CD4-positive, alpha-beta T cell (primary cell): ENCODE measurements at regions not wholly inside any gene's neighbourhood (a gene's known extent, or its start where the extent isn't known, plus 50 kb on each side); places are given as distances from the start of the nearest gene placed in this dataset.

ENCODE experiments used
- ATAC-seq: fragments of 200-7000 bp; cut with Tn5 transposase; one replicate; pipeline ENCODE4 v1.10.0; 2022; ENCODE audit warnings: mild to moderate bottlenecking; ENCODE audit not compliant: poor library complexity
- CTCF ChIA-PET: fragments of 350-600 bp; sonication (Branson Sonifier 250); formaldehyde crosslinking; loops from one replicate; lab custom pipeline; 2021; ENCODE audit warnings: antibody characterized with exemption, inconsistent platforms; lab: Charles Lee
- POLR2A ChIA-PET: fragments of 350-600 bp; sonication (Branson Sonifier 250); formaldehyde crosslinking; loops from one replicate; lab custom pipeline; 2021; ENCODE audit warnings: antibody characterized with exemption, inconsistent platforms; lab: Charles Lee
- DNase-seq, 14 experiments: peaks; one replicate each; pipeline ENCODE4 v3.0.0-alpha.2; 2013 to 2020; ENCODE audit warnings: mixed read lengths in 2 of 14
- H3K27ac ChIP-seq, 2 donors: one replicate each; pipeline versions ENCODE4 v1.5.1 to v1.7.0; 2013; ENCODE audit warnings: low read length in 2 of 2, low read depth in 1 of 2, mild to moderate bottlenecking in 1 of 2
- H3K27me3 ChIP-seq, 2 experiments: 1 replicate in 1 of 2; 2 replicates in 1 of 2; pipeline versions ENCODE4 v1.6.1 to v1.7.0; 2013; ENCODE audit warnings: low read length in 2 of 2, control low read depth in 1 of 2, mild to moderate bottlenecking in 1 of 2, moderate library complexity in 1 of 2; ENCODE audit not compliant: insufficient read depth in 2 of 2, control insufficient read depth in 1 of 2
- H3K36me3 ChIP-seq: one replicate; pipeline ENCODE4 v1.6.1; 2013; ENCODE audit warnings: low read length, control low read depth; ENCODE audit not compliant: insufficient read depth
- H3K4me1 ChIP-seq: one replicate; pipeline ENCODE4 v1.6.1; 2013; ENCODE audit warnings: low read length, control low read depth; ENCODE audit not compliant: insufficient read depth
- H3K4me3 ChIP-seq: one replicate; pipeline ENCODE4 v1.5.1; 2013; ENCODE audit warnings: mild to moderate bottlenecking, low read length, moderate library complexity
- H3K9me3 ChIP-seq, 2 experiments: 1 replicate in 1 of 2; 2 replicates in 1 of 2; pipeline versions ENCODE4 v1.6.1 to v1.7.0; 2013; ENCODE audit warnings: low read length in 2 of 2, mild to moderate bottlenecking in 2 of 2, control low read depth in 1 of 2, moderate library complexity in 1 of 2; ENCODE audit not compliant: control insufficient read depth in 1 of 2, insufficient read depth in 1 of 2
- H3K27ac Mint-ChIP-seq: one replicate; pipeline ENCODE4 v1.8.0; 2020; ENCODE audit warnings: mixed read lengths
- H3K27me3 Mint-ChIP-seq: one replicate; pipeline ENCODE4 v1.8.0; 2021; ENCODE audit warnings: mixed read lengths
- H3K36me3 Mint-ChIP-seq: one replicate; pipeline ENCODE4 v1.8.0; 2021; ENCODE audit warnings: low read depth, mixed read lengths
- H3K4me1 Mint-ChIP-seq: one replicate; pipeline ENCODE4 v1.8.0; 2021; ENCODE audit warnings: low read depth, mixed read lengths
- H3K4me3 Mint-ChIP-seq: one replicate; pipeline ENCODE4 v1.8.0; 2020; ENCODE audit warnings: mild to moderate bottlenecking, mixed read lengths
- H3K9me3 Mint-ChIP-seq: one replicate; pipeline ENCODE4 v1.8.0; 2020; ENCODE audit warnings: mixed read lengths
- intact Hi-C, 2 experiments: fragments of 100-400 bp; cut with DNase I in 1 of 2; cut with micrococcal nuclease in 1 of 2; formaldehyde crosslinking; loops; one replicate each; pipeline versions ENCODE4 v1.15.1 to v1.9.0; 2023 to 2025; cut with DNase I, micrococcal nuclease
- TF ChIP-seq, protein P1 (sequence below): fragments of 200-600 bp; IDR thresholded peaks from one replicate; pipeline ENCODE4 v1.8.0; 2022; ENCODE audit warnings: antibody characterized with exemption, mild to moderate bottlenecking

DNA sequence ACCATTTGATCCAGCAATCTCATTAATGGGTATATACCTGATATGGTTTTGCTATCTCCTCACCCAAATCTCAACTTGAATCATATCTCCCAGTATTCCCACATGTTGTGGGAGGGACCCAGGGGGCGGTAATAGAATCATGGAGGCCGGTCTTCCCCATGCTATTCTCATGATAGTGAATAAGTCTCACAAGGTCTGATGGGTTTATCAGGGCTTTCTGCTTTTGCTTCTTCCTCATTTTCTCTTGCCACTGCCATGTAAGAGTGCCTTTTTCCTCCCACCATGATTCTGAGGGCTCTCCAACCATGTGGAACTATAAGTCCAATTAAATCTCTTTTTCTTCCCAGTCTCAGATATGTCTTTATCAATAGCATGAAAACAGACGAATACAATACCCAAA lies 74.5 kb upstream of the APC start:
- no peak overlapping the region for H3K4me3 Mint-ChIP-seq
- no peak for DNase-seq
- peaks cover 11% of the 10 kb centered on the region for H3K9me3 Mint-ChIP-seq
- H3K27ac Mint-ChIP-seq = no peak overlapping the region
- TF ChIP-seq, protein P1, sequence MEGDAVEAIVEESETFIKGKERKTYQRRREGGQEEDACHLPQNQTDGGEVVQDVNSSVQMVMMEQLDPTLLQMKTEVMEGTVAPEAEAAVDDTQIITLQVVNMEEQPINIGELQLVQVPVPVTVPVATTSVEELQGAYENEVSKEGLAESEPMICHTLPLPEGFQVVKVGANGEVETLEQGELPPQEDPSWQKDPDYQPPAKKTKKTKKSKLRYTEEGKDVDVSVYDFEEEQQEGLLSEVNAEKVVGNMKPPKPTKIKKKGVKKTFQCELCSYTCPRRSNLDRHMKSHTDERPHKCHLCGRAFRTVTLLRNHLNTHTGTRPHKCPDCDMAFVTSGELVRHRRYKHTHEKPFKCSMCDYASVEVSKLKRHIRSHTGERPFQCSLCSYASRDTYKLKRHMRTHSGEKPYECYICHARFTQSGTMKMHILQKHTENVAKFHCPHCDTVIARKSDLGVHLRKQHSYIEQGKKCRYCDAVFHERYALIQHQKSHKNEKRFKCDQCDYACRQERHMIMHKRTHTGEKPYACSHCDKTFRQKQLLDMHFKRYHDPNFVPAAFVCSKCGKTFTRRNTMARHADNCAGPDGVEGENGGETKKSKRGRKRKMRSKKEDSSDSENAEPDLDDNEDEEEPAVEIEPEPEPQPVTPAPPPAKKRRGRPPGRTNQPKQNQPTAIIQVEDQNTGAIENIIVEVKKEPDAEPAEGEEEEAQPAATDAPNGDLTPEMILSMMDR = no peak
- H3K36me3 ChIP-seq = no peaks in the 10 kb centered on the region
- ATAC-seq = no peak
- peaks cover 13% of the 10 kb centered on the region for H3K27me3 Mint-ChIP-seq
- no peaks in the 10 kb centered on the region for H3K4me1 ChIP-seq
- no peaks in the 10 kb centered on the region for H3K27me3 ChIP-seq
- POLR2A ChIA-PET = no interaction called here
- intact Hi-C loops = no loop called here
- peaks cover 0 to 9% of the 10 kb centered on the region in 2 experiments for H3K9me3 ChIP-seq
- H3K27ac ChIP-seq = no peak overlapping the region
- CTCF ChIA-PET = no interaction called here
- H3K4me1 Mint-ChIP-seq = no peaks in the 10 kb centered on the region
- H3K36me3 Mint-ChIP-seq = no peaks in the 10 kb centered on the region
- no peak overlapping the region for H3K4me3 ChIP-seq

DNA sequence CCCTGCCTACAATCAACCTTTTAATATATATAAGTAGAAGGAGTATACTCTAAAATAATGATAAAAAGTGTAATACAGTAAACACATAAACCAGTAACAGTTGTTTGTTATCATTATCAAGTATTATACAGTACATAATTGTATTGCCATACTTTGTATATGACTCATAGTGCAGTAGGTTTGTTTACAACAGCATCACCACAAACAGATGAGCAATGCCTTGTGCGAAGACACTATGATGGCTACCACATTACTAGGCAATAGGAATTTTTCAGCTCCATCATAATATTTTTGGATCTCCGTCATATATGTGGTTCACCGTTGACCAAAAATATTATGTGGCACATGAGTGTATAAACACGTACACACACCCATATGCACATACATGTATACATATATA lies 69.7 kb upstream of the APC start:
- no peaks in the 10 kb centered on the region for H3K36me3 Mint-ChIP-seq
- Histone ChIP-seq H3K9me3 (no peaks in the 10 kb centered on the region), H3K27me3 (no peaks in the 10 kb centered on the region), H3K4me3 (no peak overlapping the region), H3K27ac (no peak overlapping the region), H3K4me1 (no peaks in the 10 kb centered on the region), H3K36me3 (no peaks in the 10 kb centered on the region)
- ATAC-seq = no peak
- no peaks in the 10 kb centered on the region for H3K9me3 Mint-ChIP-seq
- TF ChIP-seq, protein P1 = no peak
- H3K4me1 Mint-ChIP-seq = no peaks in the 10 kb centered on the region
- H3K4me3 Mint-ChIP-seq = no peak overlapping the region
- intact Hi-C loops = no loop called here
- CTCF ChIA-PET = no interaction called here
- POLR2A ChIA-PET = no interaction called here
- DNase-seq = no peak
- H3K27me3 Mint-ChIP-seq = no peaks in the 10 kb centered on the region
- no peak overlapping the region for H3K27ac Mint-ChIP-seq

DNA sequence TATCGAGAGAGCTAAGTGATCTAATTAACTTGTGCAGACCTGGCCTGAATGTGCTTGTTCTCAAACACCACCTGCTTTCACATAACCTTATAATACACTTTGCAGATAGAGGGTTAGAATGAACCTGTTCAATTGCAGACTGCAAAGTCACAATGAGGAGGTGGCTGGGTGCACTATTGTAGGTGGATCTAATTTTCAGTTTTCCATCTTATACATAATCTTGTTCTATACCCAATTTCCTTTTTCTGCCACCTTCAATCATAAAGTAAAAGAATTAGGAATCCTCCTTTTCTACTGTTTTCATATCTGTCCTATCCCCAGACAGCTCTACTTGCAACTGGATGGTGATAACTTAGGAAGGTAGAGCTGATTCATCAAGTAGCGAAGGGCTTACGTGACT lies 68.8 kb upstream of the APC start:
- H3K27me3 Mint-ChIP-seq = peaks cover 2% of the 10 kb centered on the region
- intact Hi-C loops = no loop called here
- POLR2A ChIA-PET = no interaction called here
- no peaks in the 10 kb centered on the region for H3K9me3 Mint-ChIP-seq
- H3K36me3 ChIP-seq = no peaks in the 10 kb centered on the region
- H3K4me3 ChIP-seq = no peak overlapping the region
- H3K4me1 Mint-ChIP-seq = no peaks in the 10 kb centered on the region
- CTCF ChIA-PET = interaction anchor here (1.1 kb wide), 1 partner anchor 9 kb away, joined by 3 read pairs; no protein-coding TSS in a partner anchor
- ATAC-seq (no peak), DNase-seq (no peak)
- no peak overlapping the region for H3K27ac ChIP-seq
- no peaks in the 10 kb centered on the region for H3K36me3 Mint-ChIP-seq
- H3K4me1 ChIP-seq = no peaks in the 10 kb centered on the region
- no peak overlapping the region for H3K4me3 Mint-ChIP-seq
- TF ChIP-seq, protein P1 = no peak
- H3K27ac Mint-ChIP-seq = no peak overlapping the region
- no peaks in the 10 kb centered on the region for H3K27me3 ChIP-seq
- H3K9me3 ChIP-seq = no peaks in the 10 kb centered on the region
